Ishikawa (cell line): ENCODE measurements at regions not wholly inside any gene's neighbourhood (a gene's known extent, or its start where the extent isn't known, plus 50 kb on each side); places are given as distances from the start of the nearest gene placed in this dataset.

Experiments used
- CEBPB ChIP-seq: IDR thresholded peaks from 2 replicates; pipeline ENCODE4 v1.6.1; 2012
- CREB1 ChIP-seq: IDR thresholded peaks from 2 replicates; pipeline ENCODE4 v1.6.1; 2012; ENCODE audit warnings: low read depth
- EGR1 ChIP-seq: IDR thresholded peaks from 2 replicates; pipeline ENCODE4 v1.6.1; 2012
- EP300 ChIP-seq: IDR thresholded peaks from 2 replicates; pipeline ENCODE4 v1.6.1; 2012; ENCODE audit warnings: borderline replicate concordance
- FOXM1 ChIP-seq: IDR thresholded peaks from 2 replicates; pipeline ENCODE4 v1.6.1; 2012; ENCODE audit warnings: low read depth, borderline replicate concordance
- NFIC ChIP-seq: IDR thresholded peaks from 2 replicates; pipeline ENCODE4 v1.6.1; 2012
- RAD21 ChIP-seq: IDR thresholded peaks from 2 replicates; pipeline ENCODE4 v1.6.1; 2012; ENCODE audit warnings: low read depth
- TAF1 ChIP-seq: IDR thresholded peaks from 2 replicates; pipeline ENCODE4 v1.6.1; 2012; ENCODE audit warnings: low read depth, mild to moderate bottlenecking
- TCF12 ChIP-seq: IDR thresholded peaks from 2 replicates; pipeline ENCODE4 v1.6.1; 2012; ENCODE audit warnings: low read depth
- TEAD4 ChIP-seq: IDR thresholded peaks from 2 replicates; pipeline ENCODE4 v1.6.1; 2012
- YY1 ChIP-seq: IDR thresholded peaks from 2 replicates; pipeline ENCODE4 v1.6.1; 2012; ENCODE audit warnings: low read depth
- ZBTB7A ChIP-seq: IDR thresholded peaks from 2 replicates; pipeline ENCODE4 v1.6.1; 2012; ENCODE audit warnings: low read depth
- TF ChIP-seq, protein P1 (sequence below): IDR thresholded peaks from 2 replicates; pipeline ENCODE4 v1.6.1; 2012; ENCODE audit warnings: low read depth, mild to moderate bottlenecking
- TF ChIP-seq, protein P2 (sequence below): IDR thresholded peaks from 2 replicates; pipeline ENCODE4 v1.6.1; 2012
- TF ChIP-seq, protein P3 (sequence below): IDR thresholded peaks from 2 replicates; pipeline ENCODE4 v1.6.1; 2012

DNA sequence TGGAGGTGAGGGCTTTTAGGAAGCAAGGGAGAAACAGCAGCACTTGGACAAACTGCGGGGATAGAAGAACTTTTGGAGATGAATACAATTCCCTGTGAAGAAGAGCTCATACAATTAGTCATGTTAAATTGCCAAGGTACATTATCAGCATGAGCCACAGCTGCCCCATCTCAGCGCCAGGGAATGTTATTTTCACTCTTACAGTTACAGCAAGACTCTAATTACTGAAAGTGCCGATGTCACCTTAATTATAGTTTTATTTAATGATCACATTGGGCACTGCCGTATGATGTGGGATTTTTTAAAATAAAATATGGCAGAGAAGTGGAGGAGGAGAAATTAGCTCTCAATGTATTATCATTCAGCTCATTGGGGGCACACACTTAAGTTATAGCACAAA lies 144.8 kb upstream of the MON1B start:
- TF ChIP-seq EGR1 (no peak), YY1 (no peak)

DNA sequence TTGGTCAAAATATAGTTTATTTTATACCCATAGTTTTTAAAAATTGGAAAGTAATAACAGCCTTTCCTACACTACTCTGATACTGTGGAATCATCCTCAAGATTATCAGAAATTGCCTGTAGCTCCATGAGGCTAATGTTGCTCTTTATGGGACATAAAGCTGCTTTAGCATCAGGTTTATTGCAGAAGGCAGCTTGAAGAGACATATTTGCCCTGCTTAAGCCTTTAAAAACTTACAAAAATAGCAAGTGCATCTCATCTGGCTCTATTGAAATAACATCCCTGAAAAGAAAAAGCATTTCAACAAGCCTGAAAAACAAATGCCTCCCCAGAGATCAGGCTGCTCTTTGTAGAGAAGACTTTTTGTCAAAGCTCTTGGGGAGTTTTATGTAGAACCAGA lies 142.9 kb upstream of the MON1B start:
- TF ChIP-seq YY1, result no peak
- TF ChIP-seq TAF1, result no peak
- TF ChIP-seq FOXM1, result no peak
- no peak for TF ChIP-seq EP300
- no peak for TF ChIP-seq ZBTB7A
- TF ChIP-seq NFIC, result no peak
- TF ChIP-seq, protein P1, sequence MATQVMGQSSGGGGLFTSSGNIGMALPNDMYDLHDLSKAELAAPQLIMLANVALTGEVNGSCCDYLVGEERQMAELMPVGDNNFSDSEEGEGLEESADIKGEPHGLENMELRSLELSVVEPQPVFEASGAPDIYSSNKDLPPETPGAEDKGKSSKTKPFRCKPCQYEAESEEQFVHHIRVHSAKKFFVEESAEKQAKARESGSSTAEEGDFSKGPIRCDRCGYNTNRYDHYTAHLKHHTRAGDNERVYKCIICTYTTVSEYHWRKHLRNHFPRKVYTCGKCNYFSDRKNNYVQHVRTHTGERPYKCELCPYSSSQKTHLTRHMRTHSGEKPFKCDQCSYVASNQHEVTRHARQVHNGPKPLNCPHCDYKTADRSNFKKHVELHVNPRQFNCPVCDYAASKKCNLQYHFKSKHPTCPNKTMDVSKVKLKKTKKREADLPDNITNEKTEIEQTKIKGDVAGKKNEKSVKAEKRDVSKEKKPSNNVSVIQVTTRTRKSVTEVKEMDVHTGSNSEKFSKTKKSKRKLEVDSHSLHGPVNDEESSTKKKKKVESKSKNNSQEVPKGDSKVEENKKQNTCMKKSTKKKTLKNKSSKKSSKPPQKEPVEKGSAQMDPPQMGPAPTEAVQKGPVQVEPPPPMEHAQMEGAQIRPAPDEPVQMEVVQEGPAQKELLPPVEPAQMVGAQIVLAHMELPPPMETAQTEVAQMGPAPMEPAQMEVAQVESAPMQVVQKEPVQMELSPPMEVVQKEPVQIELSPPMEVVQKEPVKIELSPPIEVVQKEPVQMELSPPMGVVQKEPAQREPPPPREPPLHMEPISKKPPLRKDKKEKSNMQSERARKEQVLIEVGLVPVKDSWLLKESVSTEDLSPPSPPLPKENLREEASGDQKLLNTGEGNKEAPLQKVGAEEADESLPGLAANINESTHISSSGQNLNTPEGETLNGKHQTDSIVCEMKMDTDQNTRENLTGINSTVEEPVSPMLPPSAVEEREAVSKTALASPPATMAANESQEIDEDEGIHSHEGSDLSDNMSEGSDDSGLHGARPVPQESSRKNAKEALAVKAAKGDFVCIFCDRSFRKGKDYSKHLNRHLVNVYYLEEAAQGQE, result no peak
- TF ChIP-seq TCF12, result no peak

- no peak for TF ChIP-seq EP300
- no peak for TF ChIP-seq TCF12
- no peak for TF ChIP-seq FOXM1
- TF ChIP-seq, protein P2, sequence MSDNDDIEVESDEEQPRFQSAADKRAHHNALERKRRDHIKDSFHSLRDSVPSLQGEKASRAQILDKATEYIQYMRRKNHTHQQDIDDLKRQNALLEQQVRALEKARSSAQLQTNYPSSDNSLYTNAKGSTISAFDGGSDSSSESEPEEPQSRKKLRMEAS, result no peak
- no peak for TF ChIP-seq EGR1
- TF ChIP-seq RAD21, result no peak
- TF ChIP-seq, protein P1, result no peak
- no peak for TF ChIP-seq TAF1
- TF ChIP-seq NFIC, result no peak
- TF ChIP-seq TEAD4, result no peak
- TF ChIP-seq CREB1, result no peak
- no peak for TF ChIP-seq CEBPB
- TF ChIP-seq, protein P3, sequence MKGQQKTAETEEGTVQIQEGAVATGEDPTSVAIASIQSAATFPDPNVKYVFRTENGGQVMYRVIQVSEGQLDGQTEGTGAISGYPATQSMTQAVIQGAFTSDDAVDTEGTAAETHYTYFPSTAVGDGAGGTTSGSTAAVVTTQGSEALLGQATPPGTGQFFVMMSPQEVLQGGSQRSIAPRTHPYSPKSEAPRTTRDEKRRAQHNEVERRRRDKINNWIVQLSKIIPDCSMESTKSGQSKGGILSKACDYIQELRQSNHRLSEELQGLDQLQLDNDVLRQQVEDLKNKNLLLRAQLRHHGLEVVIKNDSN, result no peak
- TF ChIP-seq ZBTB7A, result no peak
- no peak for TF ChIP-seq YY1
Measured at GRCh38 chr16:77049577-77049976, 141.4 kb upstream of the MON1B start.

- TF ChIP-seq, protein P2, result no peak
- no peak for TF ChIP-seq FOXM1
- TF ChIP-seq ZBTB7A, result no peak
- no peak for TF ChIP-seq NFIC
- TF ChIP-seq, protein P1, result no peak
- no peak for TF ChIP-seq TCF12
- no peak for TF ChIP-seq EGR1
- no peak for TF ChIP-seq TAF1
- no peak for TF ChIP-seq TEAD4
- TF ChIP-seq, protein P3, result no peak
- no peak for TF ChIP-seq RAD21
- no peak for TF ChIP-seq EP300
- no peak for TF ChIP-seq CEBPB
- TF ChIP-seq CREB1, result no peak
- TF ChIP-seq YY1, result no peak
Measured at GRCh38 chr16:77057161-77057774, 133.7 kb upstream of the MON1B start.

DNA sequence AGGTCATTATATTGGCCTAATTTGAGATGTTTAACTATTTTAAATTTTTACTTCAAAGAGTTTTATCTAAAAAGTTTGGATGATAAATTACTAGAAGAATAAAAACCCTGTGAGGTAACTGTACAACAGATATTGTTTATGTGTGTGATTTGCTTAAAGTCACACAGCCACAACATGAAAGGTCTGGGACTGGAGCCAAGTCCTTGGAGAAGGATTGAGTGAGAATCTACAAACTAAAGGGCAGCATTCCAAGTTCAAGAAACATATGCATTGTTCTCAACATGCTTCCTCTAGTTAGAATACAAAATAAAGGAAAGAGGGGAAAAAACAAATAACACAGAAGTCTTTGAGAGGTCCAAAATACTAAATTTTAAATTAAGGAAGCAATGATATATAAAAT lies 131.5 kb upstream of the MON1B start:
- no peak for TF ChIP-seq CEBPB
- no peak for TF ChIP-seq CREB1
- TF ChIP-seq, protein P2, result no peak
- no peak for TF ChIP-seq TCF12
- no peak for TF ChIP-seq TEAD4
- no peak for TF ChIP-seq FOXM1
- no peak for TF ChIP-seq YY1
- TF ChIP-seq, protein P1, result no peak
- no peak for TF ChIP-seq ZBTB7A
- no peak for TF ChIP-seq RAD21
- TF ChIP-seq, protein P3, result no peak
- TF ChIP-seq NFIC, result no peak
- TF ChIP-seq EGR1, result no peak
- no peak for TF ChIP-seq TAF1
- TF ChIP-seq EP300, result no peak
